NCI-H526 (cell line): ENCODE measurements at regions not wholly inside any gene's neighbourhood (a gene's known extent, or its start where the extent isn't known, plus 50 kb on each side); places are given as distances from the start of the nearest gene placed in this dataset.
"Not testable (repeated sequence)": the region's sequence is repeated elsewhere in the genome, so short reads cannot be mapped to it uniquely, and the experiment has no call there.

Experiments used
- DNase-seq, 2 experiments: peaks; one replicate each; lab custom pipeline; 2025; lab: John Stamatoyannopoulos, UW

DNA sequence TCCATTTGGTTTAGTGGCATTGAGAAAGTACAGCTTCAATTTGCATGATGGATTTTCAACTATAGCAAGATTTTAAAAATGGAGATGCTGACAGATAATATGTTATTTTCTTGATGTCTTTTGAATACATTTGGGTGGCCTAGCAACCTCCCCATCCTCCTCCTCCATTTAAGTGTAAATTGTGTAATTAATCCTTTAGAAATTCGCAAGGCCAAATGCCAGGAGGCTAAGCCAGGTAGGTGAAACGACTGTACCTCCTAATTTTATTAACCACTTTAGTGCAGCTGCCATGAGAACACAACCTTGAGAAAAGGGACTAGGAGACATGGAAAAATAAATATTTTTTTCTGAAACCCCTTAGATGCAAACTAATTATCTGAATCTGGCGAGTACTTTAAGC is 248.8 kb downstream of the MRPS30 start:
- DNase-seq, result no peak

DNA sequence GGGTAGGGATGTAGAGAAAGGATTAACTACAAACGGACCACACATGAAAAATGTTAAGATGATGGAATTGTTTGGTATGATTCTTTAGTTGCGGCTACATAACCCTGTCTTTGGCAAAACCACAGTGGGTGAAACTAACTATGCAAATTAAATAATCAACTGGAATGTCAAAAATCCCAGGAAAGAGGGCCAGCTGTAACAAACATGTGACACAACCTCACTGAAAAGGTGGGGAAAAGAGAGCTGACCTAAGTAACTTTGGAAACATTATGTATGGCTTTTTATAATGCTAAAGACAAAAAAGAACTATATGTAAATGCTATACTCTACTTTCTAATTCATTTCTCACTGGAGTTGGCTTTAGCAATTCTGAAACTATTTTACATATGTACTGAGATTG is 252.0 kb downstream of the MRPS30 start:
- no peak for DNase-seq

DNA sequence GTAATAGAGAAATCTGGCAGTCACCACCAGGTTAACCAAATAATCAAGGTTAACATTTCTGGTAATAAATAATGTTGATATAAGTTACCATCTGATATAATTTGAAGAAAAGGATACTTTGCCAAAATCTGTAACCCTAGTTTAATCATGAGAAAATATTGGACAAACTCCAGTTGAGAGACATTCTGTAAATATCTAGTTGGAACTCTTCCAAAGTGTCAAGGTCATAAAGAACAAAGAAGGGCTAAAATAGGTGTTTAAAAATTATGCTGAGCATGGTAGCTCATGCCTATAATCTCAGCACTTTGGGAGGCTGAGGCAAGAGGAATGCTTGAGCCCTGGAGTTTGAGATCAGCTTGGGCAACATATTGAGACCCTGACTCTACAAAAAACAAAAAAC is 253.3 kb downstream of the MRPS30 start:
- no peak for DNase-seq

DNA sequence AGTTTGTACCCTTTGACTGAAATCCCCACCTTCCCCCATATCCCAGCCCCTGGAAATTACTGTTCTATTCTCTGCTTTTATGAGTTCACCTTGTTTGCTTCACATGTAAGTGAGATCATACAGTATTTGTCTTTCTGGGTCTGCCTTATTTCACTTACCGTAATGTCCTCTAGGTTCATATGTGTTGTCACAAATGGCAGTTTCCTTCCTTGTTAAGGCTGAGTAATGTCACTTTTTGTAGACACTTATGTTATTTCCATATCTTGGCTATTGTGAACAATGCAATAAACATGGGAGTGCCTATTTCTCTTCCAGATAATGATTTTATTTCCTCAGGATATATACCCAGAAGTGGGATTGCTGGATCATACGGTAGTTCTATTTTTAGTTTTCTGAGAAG is 272.3 kb downstream of the MRPS30 start:
- no peak for DNase-seq

DNA sequence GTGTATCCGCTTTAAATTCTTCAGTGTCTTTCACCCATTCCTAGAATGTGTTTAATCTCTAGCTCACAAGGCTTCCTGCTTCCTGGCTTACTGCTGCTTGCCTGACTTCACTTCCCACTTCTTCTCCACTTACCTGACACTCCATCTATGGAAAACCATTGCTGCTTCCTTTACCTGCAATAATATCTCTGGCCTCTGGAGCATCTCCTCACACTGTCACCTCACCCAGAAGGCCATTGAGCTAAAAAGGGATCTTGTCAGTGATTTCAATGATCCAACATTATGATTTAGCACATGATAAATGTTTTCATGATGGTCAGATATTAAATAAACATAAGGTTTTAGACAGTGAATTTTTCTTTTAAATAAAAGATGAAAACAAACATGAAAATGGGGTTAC is 281.1 kb downstream of the MRPS30 start:
- peak in 1 of 2 experiments; percentile 9 for DNase-seq

DNA sequence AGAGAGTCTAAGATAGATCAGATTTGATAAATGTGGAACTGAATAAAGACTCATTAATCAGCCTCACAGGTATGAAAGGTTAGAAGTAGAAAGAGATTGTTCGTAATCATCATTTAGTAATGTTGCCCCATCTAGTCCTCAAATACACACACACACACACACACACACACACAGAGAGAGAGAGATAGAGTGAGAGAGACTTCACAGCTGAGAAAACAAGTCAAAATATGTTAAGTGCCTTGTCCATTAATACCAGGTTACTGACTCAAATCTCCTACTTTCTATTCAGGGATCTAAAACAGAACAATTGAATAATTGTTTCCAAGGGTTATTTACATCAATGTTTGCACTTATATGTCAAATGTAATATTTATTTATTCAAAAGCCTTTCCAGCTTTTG is 284.6 kb downstream of the MRPS30 start:
- peak; percentile 42 to 55 for DNase-seq

DNA sequence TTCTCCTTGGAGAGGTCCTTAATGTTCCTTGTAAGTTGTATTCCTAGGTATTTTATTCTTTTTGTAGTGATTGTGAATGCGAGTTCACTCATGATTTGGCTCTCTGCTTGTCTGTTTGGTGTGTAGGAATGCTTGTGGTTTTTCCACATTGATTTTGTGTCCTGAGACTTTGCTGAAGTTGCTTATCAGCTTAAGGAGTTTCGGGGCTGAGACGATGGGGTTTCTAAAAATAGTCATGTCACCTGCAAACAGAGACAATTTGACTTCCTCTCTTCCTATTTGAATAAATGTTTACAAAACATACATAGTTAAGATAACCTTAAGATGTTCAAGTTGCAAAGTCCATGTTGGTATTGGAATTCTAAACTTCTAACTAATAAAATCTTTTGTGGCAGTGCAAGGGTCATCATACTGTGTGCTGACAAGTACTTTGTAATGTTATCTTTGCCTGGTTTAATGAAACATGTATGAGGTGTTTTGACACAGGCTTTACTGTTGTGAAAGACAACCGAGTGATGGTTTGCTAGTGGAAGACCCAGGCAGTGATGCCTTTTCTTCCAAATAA is 286.2 kb downstream of the MRPS30 start:
- DNase-seq, result no peak

DNA sequence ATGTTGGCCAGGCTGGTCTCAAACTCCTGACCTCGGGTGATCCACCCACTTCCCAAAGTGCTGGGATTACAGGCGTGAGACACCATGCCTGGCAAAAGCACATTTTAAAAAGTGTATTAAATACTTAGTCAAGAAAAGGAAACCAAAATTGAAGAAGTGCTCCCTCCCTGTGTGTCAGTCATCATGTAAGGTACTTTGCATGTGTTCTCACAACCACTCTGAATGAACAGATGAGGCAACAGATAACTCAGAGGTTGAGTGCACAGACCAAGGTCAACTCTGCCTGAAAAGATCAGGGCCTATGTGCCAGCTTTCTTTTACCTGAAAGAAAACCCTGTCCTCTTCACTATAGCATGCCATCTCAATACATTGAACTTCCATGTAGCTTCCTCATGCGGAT is 289.7 kb downstream of the MRPS30 start:
- DNase-seq, result no peak

DNA sequence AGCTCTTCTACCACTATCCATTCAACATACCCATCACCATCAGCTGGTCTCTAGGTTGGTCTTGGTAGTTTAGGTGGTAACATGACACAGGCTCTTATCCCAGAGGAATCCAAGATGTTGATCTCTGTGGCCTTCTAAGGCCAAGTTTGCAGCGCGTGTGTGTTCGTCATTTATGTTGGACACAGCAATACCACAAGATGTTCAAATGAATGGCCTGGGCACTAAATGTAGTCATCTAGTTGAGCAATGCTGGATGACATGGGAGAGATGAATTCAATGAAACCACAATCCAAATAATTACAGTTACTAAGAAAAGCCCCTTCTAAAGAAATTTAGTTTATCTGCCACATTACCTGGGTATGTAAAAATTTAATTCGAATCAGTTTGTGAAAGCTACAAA is 292.4 kb downstream of the MRPS30 start:
- no peak for DNase-seq

DNA sequence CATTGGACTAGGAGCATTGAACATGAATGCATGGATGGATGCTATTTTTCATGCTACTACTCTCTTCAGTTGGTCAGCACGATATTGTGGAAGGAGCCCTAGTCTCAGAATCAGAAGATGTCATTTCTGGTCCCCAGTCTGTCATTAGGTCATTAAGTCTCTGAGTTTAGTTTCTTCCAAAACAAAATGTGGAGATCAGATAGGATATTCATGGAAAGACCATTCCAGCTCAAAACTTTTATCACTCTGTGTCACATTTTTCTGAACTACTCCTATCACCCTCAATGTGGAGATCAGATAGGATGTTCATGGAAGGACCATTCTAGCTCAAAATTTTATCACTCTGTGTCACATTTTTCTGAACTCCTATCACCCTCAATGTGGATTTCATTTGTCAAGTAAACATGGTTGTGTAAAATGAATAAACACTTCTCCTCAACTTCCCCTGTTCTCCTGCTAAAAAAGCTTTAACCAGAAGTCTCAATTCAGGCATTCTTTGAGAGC is 296.8 kb downstream of the MRPS30 start:
- no peak for DNase-seq

DNA sequence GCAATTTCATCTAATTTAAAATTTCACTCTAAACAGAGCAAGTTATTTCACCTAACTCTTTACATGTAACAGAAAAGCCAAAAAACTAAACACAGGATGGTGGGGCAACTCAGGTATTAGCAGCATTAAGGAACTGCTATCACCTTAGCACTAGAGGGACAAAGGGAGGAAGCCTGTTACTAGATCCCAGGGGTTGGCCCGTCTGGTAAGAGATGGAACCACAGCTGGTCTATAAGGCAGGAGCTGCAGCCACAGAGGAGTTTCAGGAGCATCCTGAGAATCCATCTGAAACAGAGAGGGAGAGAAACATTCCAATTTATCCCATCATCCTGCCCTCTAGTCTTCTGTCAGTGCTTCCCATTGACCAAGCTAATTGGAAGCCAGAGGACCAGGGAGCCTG is 300.3 kb downstream of the MRPS30 start:
- no peak for DNase-seq

DNA sequence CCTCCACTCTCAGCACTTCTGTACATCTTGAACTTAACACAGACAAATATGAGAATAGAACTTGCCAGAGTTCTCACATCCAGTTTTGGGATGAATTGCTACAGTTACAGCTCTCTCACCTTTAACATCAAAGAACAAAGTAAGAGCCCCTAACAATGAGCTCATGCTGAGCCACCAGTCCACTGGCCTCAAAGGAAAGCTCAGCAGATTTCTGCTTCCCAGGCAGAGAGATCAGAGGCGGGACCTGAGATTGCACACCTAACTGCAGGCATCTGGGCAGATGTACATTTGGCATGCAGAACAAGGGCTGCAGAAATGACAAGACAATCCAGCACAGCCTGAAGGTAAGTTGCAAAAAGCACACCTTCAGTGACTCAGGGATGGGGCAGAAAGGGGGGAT is 300.9 kb downstream of the MRPS30 start:
- DNase-seq, result no peak

DNA sequence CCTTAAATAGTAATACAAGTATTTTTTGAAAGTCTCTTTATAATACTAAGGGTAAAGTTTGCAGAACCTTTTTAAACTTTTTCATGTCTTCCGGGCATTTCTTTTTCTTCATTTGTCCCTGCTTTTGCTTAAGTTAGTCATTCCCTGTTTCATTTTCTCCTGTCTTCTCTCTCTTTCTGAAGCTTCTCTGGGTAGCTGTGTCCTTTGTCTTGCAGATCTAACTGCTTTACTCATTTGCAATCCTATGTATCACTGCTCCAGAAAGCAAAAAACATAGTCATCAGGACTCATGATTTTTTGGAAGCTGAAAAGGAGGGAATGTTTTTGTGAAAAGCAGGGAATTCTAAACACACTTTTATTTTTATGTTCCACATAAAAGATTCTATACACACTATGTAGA is 301.7 kb downstream of the MRPS30 start:
- DNase-seq, result no peak

DNA sequence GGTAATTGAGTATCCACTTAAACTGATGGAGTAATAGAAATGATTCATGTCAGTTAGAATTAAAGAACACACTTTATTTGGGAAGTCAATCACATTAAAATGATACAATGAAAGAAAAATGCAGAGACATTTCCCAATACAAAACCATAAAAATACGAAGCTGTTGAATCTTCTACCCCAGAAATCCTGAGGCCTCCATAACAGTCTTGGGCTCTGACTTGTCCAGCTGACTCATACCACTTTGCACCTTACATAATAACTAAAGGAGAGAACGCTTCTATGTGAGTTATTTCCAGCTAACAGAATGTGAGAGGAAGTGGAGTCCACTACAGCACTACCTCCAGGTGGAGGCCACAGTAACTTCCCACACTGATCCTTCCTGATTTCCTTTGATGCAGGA is 305.0 kb downstream of the MRPS30 start:
- no peak for DNase-seq

DNA sequence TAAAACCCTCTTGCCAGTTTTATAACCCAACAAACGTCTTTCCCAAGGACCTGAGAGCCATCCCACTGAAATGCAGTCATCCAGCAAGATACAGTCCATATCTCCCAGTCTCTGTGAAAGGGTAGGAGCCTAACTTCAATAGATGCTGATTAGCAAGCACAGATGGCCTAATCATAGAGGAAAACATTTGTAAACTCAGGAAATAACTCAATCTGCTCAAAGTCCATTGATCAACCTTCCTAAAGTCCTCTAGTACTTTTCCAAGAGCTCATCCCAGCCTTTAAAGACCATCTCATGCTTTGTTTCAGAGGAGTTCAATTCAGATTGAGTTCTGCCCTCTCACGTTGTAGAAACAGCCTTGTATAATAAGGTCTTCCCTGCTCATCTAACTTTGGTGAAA is 324.2 kb downstream of the MRPS30 start:
- no peak for DNase-seq

DNA sequence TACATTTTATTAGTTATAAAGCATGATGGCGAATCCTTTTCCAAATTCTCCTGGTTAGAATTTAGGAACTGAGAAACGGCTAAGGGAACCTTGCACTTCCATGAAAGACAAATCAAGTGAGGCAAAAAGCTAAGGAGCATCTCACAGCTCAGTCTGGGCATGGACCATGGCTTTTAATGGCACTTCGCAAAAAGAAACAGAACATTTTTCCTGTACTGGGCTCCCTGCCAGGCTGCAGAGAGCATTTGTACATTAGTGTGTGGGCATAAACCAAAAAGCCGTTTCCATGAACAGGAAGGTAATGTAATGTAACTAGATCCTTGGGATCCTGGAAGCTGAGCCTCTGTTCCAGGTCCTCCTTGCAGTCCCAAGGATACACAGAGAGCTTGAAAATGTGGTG is 354.2 kb downstream of the MRPS30 start:
- DNase-seq, result no peak

DNA sequence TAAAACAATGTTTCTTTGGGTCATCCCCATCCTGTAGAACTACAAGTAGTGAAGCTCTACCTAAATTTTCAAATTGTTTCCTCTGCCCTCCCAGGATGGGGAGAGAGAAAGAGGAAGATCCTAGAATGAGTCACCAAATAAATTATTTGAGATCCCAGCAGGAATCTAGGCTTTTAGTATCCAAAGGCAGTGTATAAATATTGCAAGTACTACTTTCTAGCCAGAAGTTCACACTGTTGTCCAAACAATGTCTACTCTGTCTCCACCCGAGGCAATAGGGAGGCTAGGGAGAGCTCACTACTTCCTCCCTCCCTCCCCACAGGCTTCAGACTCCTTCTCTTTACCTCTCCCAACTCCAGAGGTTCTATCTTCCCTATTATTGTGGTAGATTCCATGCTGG is 362.8 kb downstream of the MRPS30 start:
- no peak for DNase-seq

DNA sequence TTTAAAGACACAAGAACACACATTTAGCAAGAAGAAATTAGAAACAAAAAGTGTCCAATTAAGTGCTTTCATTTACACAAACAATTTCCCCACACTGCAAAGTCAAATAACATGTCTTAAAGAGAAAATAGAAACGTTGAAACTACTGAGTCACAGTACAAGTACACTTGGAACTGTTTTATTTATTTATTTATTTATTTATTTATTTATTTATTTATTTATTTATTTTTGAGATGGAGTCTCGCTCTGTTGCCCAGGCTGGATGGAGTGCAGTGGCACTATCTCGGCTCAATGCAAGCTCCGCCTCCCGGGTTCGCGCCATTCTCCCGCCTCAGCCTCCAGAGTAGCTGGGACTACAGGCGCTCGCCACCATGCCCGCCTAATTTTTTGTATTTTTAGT is 363.9 kb downstream of the MRPS30 start:
- DNase-seq, result not testable (repeated sequence)

DNA sequence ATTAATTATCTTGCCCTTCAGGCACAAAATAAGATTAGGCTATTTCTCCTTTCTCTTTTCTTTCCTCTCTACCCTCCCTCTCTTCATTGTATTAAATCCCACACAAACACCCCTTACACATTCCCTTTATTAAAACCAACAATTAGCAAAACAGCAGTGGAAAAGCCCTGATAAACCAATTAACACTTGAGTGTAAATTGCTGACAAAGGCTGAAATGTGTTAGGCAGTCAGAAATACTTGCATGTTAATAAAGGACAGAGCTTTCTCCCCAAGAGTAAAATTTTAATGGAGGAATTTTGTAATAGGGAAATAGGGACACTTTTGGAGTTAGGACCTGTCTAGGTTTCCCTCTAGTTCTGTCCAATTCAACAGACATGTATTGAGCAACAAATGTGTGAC is 370.9 kb downstream of the MRPS30 start:
- no peak for DNase-seq

DNA sequence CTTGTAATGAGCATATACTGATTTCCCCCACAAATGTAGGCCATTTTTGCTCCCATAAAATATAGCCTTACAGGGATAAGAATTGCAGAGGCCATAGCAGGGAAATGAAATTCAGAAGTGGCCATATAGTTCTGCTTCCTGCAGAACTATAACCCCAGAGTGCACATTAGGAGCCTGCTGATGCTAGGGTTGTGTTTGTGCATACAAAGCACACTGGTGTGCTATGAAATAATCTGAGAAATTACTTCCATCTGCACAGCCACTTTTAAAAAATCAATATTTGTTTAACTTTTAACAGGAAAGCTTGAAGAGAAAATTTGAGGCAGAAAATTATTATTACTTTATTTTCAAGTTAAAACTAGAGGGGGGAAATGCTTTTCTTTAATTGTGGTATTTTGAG is 380.3 kb downstream of the MRPS30 start:
- no peak for DNase-seq

DNA sequence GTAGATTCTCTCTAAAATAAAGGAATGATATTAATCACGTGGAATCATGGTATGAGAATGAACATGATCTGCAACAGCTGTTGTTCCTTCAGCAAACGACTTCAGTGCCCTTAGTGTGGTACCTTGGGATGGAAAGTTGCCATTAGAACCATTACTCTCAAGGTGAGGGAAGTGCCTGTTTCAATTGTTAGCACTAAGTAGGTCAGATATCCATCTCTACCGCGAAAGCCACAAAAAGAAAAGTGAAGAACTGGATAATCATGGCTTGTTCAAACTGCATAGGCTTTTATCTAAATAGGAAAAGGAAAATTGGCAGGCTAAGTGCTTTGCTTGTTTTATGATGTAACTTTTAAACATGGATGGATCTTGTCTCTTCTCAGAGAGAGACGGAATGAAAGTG is 380.7 kb downstream of the MRPS30 start:
- no peak for DNase-seq

DNA sequence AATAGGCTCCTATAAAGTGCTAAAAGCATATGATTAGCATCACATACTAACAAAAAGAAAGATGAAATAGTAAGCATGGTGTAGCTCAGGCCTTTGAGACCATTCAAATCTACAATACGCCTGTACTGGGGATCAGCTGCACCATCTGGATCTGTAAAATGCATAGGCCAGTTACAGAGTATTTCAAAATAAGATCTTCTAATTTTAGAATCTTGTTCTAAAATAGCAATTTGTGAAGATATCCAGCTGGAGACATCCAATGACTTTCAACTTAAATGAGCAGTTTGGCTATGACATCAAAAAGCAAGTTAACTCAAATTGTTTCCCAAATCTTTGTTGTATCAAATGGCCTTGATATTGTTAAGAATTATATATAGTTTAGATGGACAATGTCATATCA is 386.3 kb downstream of the MRPS30 start:
- DNase-seq, result no peak
